ENCODE measurements at regions not wholly inside any gene's neighbourhood (a gene's known extent, or its start where the extent isn't known, plus 50 kb on each side); places are given as distances from the start of the nearest gene placed in this dataset.

GRCh38 chr9:29339387-29339786 lies 1766.1 kb upstream of the C9orf72 start:
- Histone ChIP-seq H2BK12ac (ENCODE audit: insufficient read length, low read depth, low read length) (no peak overlapping the region), H3K4ac (ENCODE audit: low read depth, low read length) (no peak overlapping the region), H3K79me1 (ENCODE audit: insufficient read depth, low read depth, low read length, poor library complexity, severe bottlenecking) (no peaks in the 10 kb centered on the region), H4K91ac (ENCODE audit: insufficient read length, low read depth, low read length) (no peak overlapping the region), H3K23ac (ENCODE audit: insufficient read length, low read depth, low read length) (no peak overlapping the region), H2BK120ac (ENCODE audit: low read depth, low read length, poor library complexity, severe bottlenecking) (no peak overlapping the region), H4K20me1 (ENCODE audit: control insufficient read depth, insufficient read depth, insufficient read length) (no peaks in the 10 kb centered on the region), H2BK20ac (ENCODE audit: low read depth, low read length, poor library complexity, severe bottlenecking) (no peak overlapping the region), H3K18ac (ENCODE audit: insufficient read length, low read depth, low read length) (no peak overlapping the region), H4K5ac (ENCODE audit: insufficient read length, low read depth, low read length) (no peak overlapping the region), H3K4me1 (ENCODE audit: insufficient read depth, low read length) (no peaks in the 10 kb centered on the region), H2AK5ac (ENCODE audit: insufficient read length, low read length) (no peak overlapping the region), H3K23me2 (ENCODE audit: insufficient read length, low read depth, low read length, poor library complexity, severe bottlenecking) (no peaks in the 10 kb centered on the region), H3K4me2 (ENCODE audit: insufficient read depth, insufficient read length, low read length) (no peak overlapping the region), H3K56ac (ENCODE audit: insufficient read length, low read depth, low read length) (no peak overlapping the region), H3K27ac (ENCODE audit: insufficient read length, low read depth, low read length) (no peak overlapping the region), H3T11ph (ENCODE audit: low read length) (no peak overlapping the region), H4K8ac (replicated peaks; ENCODE audit: insufficient read length, low read depth, low read length) (no peak overlapping the region), H3K14ac (ENCODE audit: insufficient read depth, low read length) (no peak overlapping the region), H2BK15ac (ENCODE audit: low read depth, low read length) (no peak overlapping the region), H3K9ac (ENCODE audit: extremely low read depth, insufficient read length, low read length) (no peak overlapping the region), H3K9me3 (ENCODE audit: control insufficient read depth, low read depth, low read length) (no peaks in the 10 kb centered on the region), H3K27me3 (ENCODE audit: insufficient read depth, low read length) (no peaks in the 10 kb centered on the region), H3K79me2 (ENCODE audit: insufficient read depth, low read length) (no peaks in the 10 kb centered on the region), H2AFZ (ENCODE audit: low read length) (no peak overlapping the region), H2BK5ac (ENCODE audit: insufficient read length, low read length) (no peak overlapping the region)
- DNase-seq = no peak
- no peak overlapping the region for H3K4me3 Mint-ChIP-seq
- TF ChIP-seq, protein P1, sequence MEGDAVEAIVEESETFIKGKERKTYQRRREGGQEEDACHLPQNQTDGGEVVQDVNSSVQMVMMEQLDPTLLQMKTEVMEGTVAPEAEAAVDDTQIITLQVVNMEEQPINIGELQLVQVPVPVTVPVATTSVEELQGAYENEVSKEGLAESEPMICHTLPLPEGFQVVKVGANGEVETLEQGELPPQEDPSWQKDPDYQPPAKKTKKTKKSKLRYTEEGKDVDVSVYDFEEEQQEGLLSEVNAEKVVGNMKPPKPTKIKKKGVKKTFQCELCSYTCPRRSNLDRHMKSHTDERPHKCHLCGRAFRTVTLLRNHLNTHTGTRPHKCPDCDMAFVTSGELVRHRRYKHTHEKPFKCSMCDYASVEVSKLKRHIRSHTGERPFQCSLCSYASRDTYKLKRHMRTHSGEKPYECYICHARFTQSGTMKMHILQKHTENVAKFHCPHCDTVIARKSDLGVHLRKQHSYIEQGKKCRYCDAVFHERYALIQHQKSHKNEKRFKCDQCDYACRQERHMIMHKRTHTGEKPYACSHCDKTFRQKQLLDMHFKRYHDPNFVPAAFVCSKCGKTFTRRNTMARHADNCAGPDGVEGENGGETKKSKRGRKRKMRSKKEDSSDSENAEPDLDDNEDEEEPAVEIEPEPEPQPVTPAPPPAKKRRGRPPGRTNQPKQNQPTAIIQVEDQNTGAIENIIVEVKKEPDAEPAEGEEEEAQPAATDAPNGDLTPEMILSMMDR (conservative IDR thresholded peaks at IDR 0.05) = no peak
- peaks cover 0 to 6% of the 10 kb centered on the region in 2 experiments; a peak in 2 of 4 replicates for H3K4me1 Mint-ChIP-seq
- WGBS (ENCODE audit: extremely low coverage, insufficient read length, low lambda C conversion rate) = no CpG with 5 or more reads among the region's 2 CpGs
- no peaks in the 10 kb centered on the region; a peak in 2 of 5 replicates for H3K9me3 Mint-ChIP-seq
- no peak overlapping the region for H3K27ac Mint-ChIP-seq
- H3K36me3 Mint-ChIP-seq (ENCODE audit: insufficient read depth in 1 of 3, low read depth in 3 of 3) = no peaks in the 10 kb centered on the region
- no peaks in the 10 kb centered on the region for H3K27me3 Mint-ChIP-seq (ENCODE audit: low read depth)

All from H9 (cell line).